HepG2 (cell line): ENCODE measurements at regions not wholly inside any gene's neighbourhood (a gene's known extent, or its start where the extent isn't known, plus 50 kb on each side); places are given as distances from the start of the nearest gene placed in this dataset.

Source experiments
- ATAC-seq: fragments of 200-7000 bp; cut with Tn5 transposase; 3 replicates; pipeline ENCODE4 v1.9.1; 2020; ENCODE audit warnings: mild to moderate bottlenecking, moderate library complexity
- BruUV-seq: library from RNA; stranded (reverse); fragments of 400-500 nt; replicated peaks from 2 replicates; lab custom pipeline; 2021; lab: Mats Ljungman, UMichigan
- CTCF ChIA-PET: fragments of 300-600 bp; formaldehyde crosslinking; extraction: SDS; loops from one replicate; lab custom pipeline; 2021; ENCODE audit warnings: low total read pairs, inconsistent platforms, low intra/inter-chr PET ratio; lab: Yijun Ruan, JAX
- POLR2A ChIA-PET: fragments of 350-600 bp; sonication (Branson Sonifier 250); formaldehyde crosslinking; loops from one replicate; lab custom pipeline; 2020; ENCODE audit warnings: antibody characterized with exemption, inconsistent platforms; lab: Yijun Ruan, JAX
- DNase-seq: peaks from one replicate; pipeline ENCODE4 v3.0.0-alpha.2; 2015; ENCODE audit warnings: low spot score
- FAIRE-seq: peaks from 3 replicates; lab custom pipeline; 2011; peaks lifted over from hg19 to GRCh38; lab: Jason Lieb, UNC
- H2AFZ ChIP-seq: one replicate; pipeline ENCODE4 v1.6.1; 2011; ENCODE audit warnings: low read length, inconsistent platforms
- H3K27ac ChIP-seq: fragments of 300-600 bp; 3 replicates; pipeline ENCODE4 v1.8.0; 2011; ENCODE audit warnings: mixed run types, mild to moderate bottlenecking, mixed read lengths, low read length, inconsistent platforms; ENCODE audit not compliant: insufficient read depth; ENCODE audit errors: extremely low read length
- H3K27me3 ChIP-seq, 2 experiments: fragments of 200-600 bp in 1 of 2; 2 replicates in 1 of 2; 3 replicates in 1 of 2; pipeline versions ENCODE4 v1.6.0 to v1.8.0; 2011; ENCODE audit warnings: low read length in 2 of 2, mild to moderate bottlenecking in 2 of 2, moderate library complexity in 2 of 2, inconsistent platforms in 1 of 2; ENCODE audit not compliant: insufficient read depth in 2 of 2, control insufficient read depth in 1 of 2
- H3K36me3 ChIP-seq, 2 experiments: fragments of 200-600 bp in 1 of 2; replicated peaks in 1 of 2; 2 replicates in 1 of 2; 3 replicates in 1 of 2; pipeline versions ENCODE4 v1.5.1 to v1.8.0; 2011; ENCODE audit warnings: low read length in 2 of 2, inconsistent platforms in 1 of 2; ENCODE audit not compliant: insufficient read depth in 2 of 2, control insufficient read depth in 1 of 2
- H3K4me1 ChIP-seq: 2 replicates; pipeline ENCODE4 v1.5.1; 2012; ENCODE audit warnings: low read length, inconsistent platforms; ENCODE audit not compliant: insufficient read depth
- H3K4me2 ChIP-seq: 2 replicates; pipeline ENCODE4 v1.6.0; 2011; ENCODE audit warnings: low read depth, low read length, inconsistent platforms
- H3K4me3 ChIP-seq, 3 experiments: fragments of 200-600 bp in 1 of 3; sonication (generic), shearing (Covaris generic) in 1 of 3; replicated peaks in 1 of 3; 2 replicates each; pipeline ENCODE4 v1.5.1; 2011 to 2016; ENCODE audit warnings: low read length in 3 of 3, inconsistent platforms in 2 of 3, low read depth in 2 of 3, mild to moderate bottlenecking in 2 of 3, control low read depth in 1 of 3, mixed read lengths in 1 of 3; ENCODE audit not compliant: insufficient read depth in 1 of 3
- H3K79me2 ChIP-seq: one replicate; pipeline ENCODE4 v1.6.1; 2011; ENCODE audit warnings: low read length, inconsistent platforms; ENCODE audit not compliant: insufficient read depth
- H3K9ac ChIP-seq: 2 replicates; pipeline ENCODE4 v1.6.0; 2011; ENCODE audit warnings: mild to moderate bottlenecking, low read depth, low read length, inconsistent platforms; ENCODE audit not compliant: insufficient read depth
- H3K9me3 ChIP-seq: 2 replicates; pipeline ENCODE4 v1.5.1; 2012; ENCODE audit warnings: mild to moderate bottlenecking, low read length
- H4K20me1 ChIP-seq: 2 replicates; pipeline ENCODE4 v1.6.0; 2011; ENCODE audit warnings: inconsistent platforms, mild to moderate bottlenecking, low read length, moderate library complexity; ENCODE audit not compliant: insufficient read depth
- CTCF ChIP-seq: sonication (generic); formaldehyde crosslinking; IDR thresholded peaks from 2 replicates; pipeline ENCODE4 v1.5.0; 2020; ENCODE audit warnings: mild to moderate bottlenecking, missing genetic modification reagents, moderate library complexity
- SMC3 ChIP-seq: IDR thresholded peaks from 2 replicates; pipeline ENCODE4 v1.6.1; 2011; ENCODE audit warnings: low read length, improper control_type of control experiment
- SOX6 ChIP-seq, 2 experiments: fragments of 450-650 bp in 1 of 2; sonication (generic) in 1 of 2; formaldehyde crosslinking in 1 of 2; IDR thresholded peaks; 2 replicates each; pipeline versions ENCODE4 v1.4.0 to v1.6.1; 2017 to 2020; ENCODE audit warnings: antibody characterized with exemption in 1 of 2, mild to moderate bottlenecking in 1 of 2, missing genetic modification reagents in 1 of 2
- TEF ChIP-seq: sonication (generic); formaldehyde crosslinking; IDR thresholded peaks from 2 replicates; pipeline ENCODE4 v1.5.0; 2020; ENCODE audit warnings: missing genetic modification reagents
- ZBTB39 ChIP-seq: sonication (generic); formaldehyde crosslinking; IDR thresholded peaks from 2 replicates; pipeline ENCODE4 v1.5.0; 2020; ENCODE audit warnings: missing genetic modification reagents
- ZNF362 ChIP-seq: sonication (generic); formaldehyde crosslinking; IDR thresholded peaks from 2 replicates; pipeline ENCODE4 v1.4.0; 2020; ENCODE audit warnings: missing genetic modification reagents, mild to moderate bottlenecking, borderline replicate concordance
- WGBS: methylation state at CpG from one replicate; pipeline ENCODE4 v1.1.6; 2017; ENCODE audit warnings: low lambda C conversion rate; 5-methylcytosine and 5-hydroxymethylcytosine counted together
- in situ Hi-C: cut with HindIII; loops from 2 replicates; pipeline ENCODE4 v1.10.0; 2017; ENCODE audit warnings: low pct_unique_long_range_greater_than_20kb; ENCODE audit not compliant: extremely low pct_ligation_motif_present
- intact Hi-C: fragments of 100-400 bp; cut with micrococcal nuclease; formaldehyde crosslinking; loops from one replicate; pipeline ENCODE4 v1.10.0; 2022; ENCODE audit not compliant: unreplicated experiment

- TF ChIP-seq SOX6 (IDR thresholded peaks at IDR 0.05) (no peak), SOX6 (CRISPR knock-in tag; IDR thresholded peaks at IDR 0.05) (no peak), TEF (CRISPR knock-in tag) (no peak)
These were observed 648.3 kb upstream of the PKDCC start (continued) for GRCh38 chr2:41399437-41400087.

- Histone ChIP-seq H3K9me3 (no peaks in the 10 kb centered on the region), H2AFZ (no peak overlapping the region), H3K4me1 (no peaks in the 10 kb centered on the region), H4K20me1 (no peaks in the 10 kb centered on the region), H3K27me3 (no peaks in the 10 kb centered on the region), H3K9ac (no peak overlapping the region), H3K36me3 (no peaks in the 10 kb centered on the region), H3K79me2 (no peaks in the 10 kb centered on the region), H3K4me2 (no peak overlapping the region), H3K27ac (no peak overlapping the region), H3K4me3 (no peak overlapping the region)
- WGBS = 2% methylated on average over 6 of the region's 6 CpGs
- TF ChIP-seq CTCF (CRISPR knock-in tag) = peak; percentile 21; the same call in 1 of the 2 replicates
- peak; percentile 41 for TF ChIP-seq SMC3
- TF ChIP-seq ZNF362 (CRISPR knock-in tag) = peak; percentile 58; the same call in 1 of the 2 replicates
- no peak for TF ChIP-seq ZBTB39 (CRISPR knock-in tag)
- ATAC-seq (peak; percentile 77), DNase-seq (peak; percentile 17), FAIRE-seq (no peak)
- in situ Hi-C loops = no loop called here
- intact Hi-C loops = loop anchor here (1.0 kb wide), 1 partner anchor 1487 kb away; no protein-coding TSS in a partner anchor
- BruUV-seq = no TSS peak
- CTCF ChIA-PET = interaction anchor here (0.6 kb wide), 1 partner anchor 1487 kb away, joined by 4 read pairs; no protein-coding TSS in a partner anchor
- POLR2A ChIA-PET = no interaction called here
These were observed 647.6 kb upstream of the PKDCC start for GRCh38 chr2:41400088-41400665.
